ENCODE measurements at regions not wholly inside any gene's neighbourhood (a gene's known extent, or its start where the extent isn't known, plus 50 kb on each side); places are given as distances from the start of the nearest gene placed in this dataset.

- no peak for TF ChIP-seq CTCF (conservative IDR thresholded peaks at IDR 0.05 in 1 of 2, IDR thresholded peaks at IDR 0.05 in 1 of 2; ENCODE audit: extremely low read depth in 1 of 2, insufficient read depth in 1 of 2, low read depth in 1 of 2, low read length in 2 of 2)
- no peak for TF ChIP-seq EZH2 (IDR thresholded peaks at IDR 0.05; ENCODE audit: borderline replicate concordance, low read length)
Measured at GRCh38 chr20:7269452-7269851, 502.0 kb downstream of the BMP2 start.

All from mammary epithelial cell (primary cell).